Stimulated activated CD4-positive, alpha-beta T cell treated with anti-CD3 and anti-CD28 coated beads, Interleukin-15, amount 100 ng/mL, for 24 hours (primary cell): ENCODE measurements at regions not wholly inside any gene's neighbourhood (a gene's known extent, or its start where the extent isn't known, plus 50 kb on each side); places are given as distances from the start of the nearest gene placed in this dataset.

Experiments used
- DNase-seq: peaks from one replicate; pipeline ENCODE4 v3.0.0-alpha.2; 2020

GRCh38 chr13:82758044-82758443 is 1124.2 kb downstream of the SLITRK1 start:
- DNase-seq: no peak

- DNase-seq: no peak
Observed at GRCh38 chr13:82751206-82751605, 1131.1 kb downstream of the SLITRK1 start.

- DNase-seq: no peak
Observed at GRCh38 chr13:82749551-82749950, 1132.7 kb downstream of the SLITRK1 start.

GRCh38 chr13:82747958-82748357 is 1134.3 kb downstream of the SLITRK1 start:
- DNase-seq: no peak

GRCh38 chr13:82747291-82747690 is 1135.0 kb downstream of the SLITRK1 start:
- DNase-seq: no peak

- DNase-seq: no peak
Observed at GRCh38 chr13:82740442-82740841, 1141.8 kb downstream of the SLITRK1 start.

GRCh38 chr13:82739881-82740280 is 1142.4 kb downstream of the SLITRK1 start:
- DNase-seq: no peak

GRCh38 chr13:82729401-82729800 is 1152.9 kb downstream of the SLITRK1 start:
- no peak for DNase-seq

- no peak for DNase-seq
Observed at GRCh38 chr13:82720986-82721385, 1161.3 kb downstream of the SLITRK1 start.

- no peak for DNase-seq
Observed at GRCh38 chr13:82719987-82720386, 1162.3 kb downstream of the SLITRK1 start.

- no peak for DNase-seq
Observed at GRCh38 chr13:82717249-82717648, 1165.0 kb downstream of the SLITRK1 start.

- DNase-seq: no peak
Observed at GRCh38 chr13:82713687-82714405, 1168.4 kb downstream of the SLITRK1 start.

- DNase-seq: no peak
Observed at GRCh38 chr13:82702513-82702912, 1179.8 kb downstream of the SLITRK1 start.

- no peak for DNase-seq
Observed at GRCh38 chr13:82701020-82701419, 1181.3 kb downstream of the SLITRK1 start.

GRCh38 chr13:82698941-82699340 is 1183.3 kb downstream of the SLITRK1 start:
- DNase-seq: no peak

GRCh38 chr13:82698383-82698782 is 1183.9 kb downstream of the SLITRK1 start:
- DNase-seq: no peak

GRCh38 chr13:82693607-82694006 is 1188.7 kb downstream of the SLITRK1 start:
- no peak for DNase-seq

GRCh38 chr13:82688400-82688994 is 1193.8 kb downstream of the SLITRK1 start:
- no peak for DNase-seq

GRCh38 chr13:82687884-82688283 is 1194.4 kb downstream of the SLITRK1 start:
- DNase-seq: no peak

GRCh38 chr13:82681535-82681934 is 1200.7 kb downstream of the SLITRK1 start:
- DNase-seq: no peak

- no peak for DNase-seq
Observed at GRCh38 chr13:82678052-82678451, 1204.2 kb downstream of the SLITRK1 start.

GRCh38 chr13:82675024-82675423 is 1207.2 kb downstream of the SLITRK1 start:
- no peak for DNase-seq

GRCh38 chr13:82674546-82674945 is 1207.7 kb downstream of the SLITRK1 start:
- DNase-seq: no peak

- no peak for DNase-seq
Observed at GRCh38 chr13:82672248-82672647, 1210.0 kb downstream of the SLITRK1 start.

- no peak for DNase-seq
Observed at GRCh38 chr13:82664183-82664582, 1218.1 kb downstream of the SLITRK1 start.
